Lung (tissue), 11 donors: ENCODE measurements at regions not wholly inside any gene's neighbourhood (a gene's known extent, or its start where the extent isn't known, plus 50 kb on each side); places are given as distances from the start of the nearest gene placed in this dataset.

Source experiments
- ATAC-seq: fragments of 200-7000 bp; cut with Tn5 transposase; one replicate; pipeline ENCODE4 v1.9.1; 2020; ENCODE audit warnings: moderate number of reproducible peaks; ENCODE audit not compliant: insufficient read depth, low FRiP score
- DNase-seq, 3 donors: peaks; one replicate each; pipeline ENCODE4 v3.0.0-alpha.2; 2013 to 2017
- H3K27ac ChIP-seq, 2 donors: one replicate each; pipeline ENCODE4 v1.5.1; 2013; ENCODE audit warnings: mild to moderate bottlenecking in 2 of 2, moderate library complexity in 2 of 2, control low read depth in 1 of 2, inconsistent platforms in 1 of 2, low read depth in 1 of 2, low read length in 1 of 2
- H3K27me3 ChIP-seq, 3 donors: one replicate each; pipeline ENCODE4 v1.5.1; 2013; ENCODE audit warnings: low read length in 2 of 3; ENCODE audit not compliant: control insufficient read depth in 3 of 3, insufficient read depth in 3 of 3
- H3K36me3 ChIP-seq, 4 donors: one replicate each; pipeline ENCODE4 v1.5.1; 2013; ENCODE audit warnings: low read length in 4 of 4, mild to moderate bottlenecking in 1 of 4, moderate library complexity in 1 of 4; ENCODE audit not compliant: control insufficient read depth in 4 of 4, insufficient read depth in 4 of 4
- H3K4me1 ChIP-seq, 5 donors: one replicate each; pipeline ENCODE4 v1.5.1; 2013; ENCODE audit warnings: low read length in 5 of 5, mild to moderate bottlenecking in 2 of 5, moderate library complexity in 1 of 5; ENCODE audit not compliant: control insufficient read depth in 5 of 5, insufficient read depth in 5 of 5
- H3K4me3 ChIP-seq: one replicate; pipeline ENCODE4 v1.5.1; 2013; ENCODE audit warnings: mild to moderate bottlenecking, control low read depth, moderate library complexity
- H3K9ac ChIP-seq, 2 donors: one replicate each; pipeline ENCODE4 v1.5.1; 2013; ENCODE audit warnings: low read length in 2 of 2, control low read depth in 1 of 2; ENCODE audit not compliant: insufficient read depth in 1 of 2
- H3K9me3 ChIP-seq, 4 donors: one replicate each; pipeline ENCODE4 v1.5.1; 2013; ENCODE audit warnings: low read length in 3 of 4, mild to moderate bottlenecking in 1 of 4, moderate library complexity in 1 of 4; ENCODE audit not compliant: control insufficient read depth in 4 of 4, insufficient read depth in 3 of 4
- CTCF ChIP-seq: IDR thresholded peaks from 2 replicates; pipeline ENCODE4 v1.5.1; 2012; ENCODE audit warnings: mild to moderate bottlenecking; ENCODE audit errors: control extremely low read depth, extremely low read depth
- WGBS, 2 donors: extraction: QIAGEN DNeasy Blood & Tissue Kit; methylation state at CpG; one replicate each; pipeline ENCODE4 v1.1.7; 2013; 5-methylcytosine and 5-hydroxymethylcytosine counted together
- donor health status: control.
- donor health status: control.
- donor health status: Bipolar disorder and iron deficiency.
- donor health status: healthy.
- donor health status: DM: yes; HTN: yes; CAD: no.

GRCh38 chr6:148648754-148649453 lies 97.9 kb upstream of the UST start:
- H3K4me1 ChIP-seq: no peaks in the 10 kb centered on the region
- ATAC-seq: no peak
- no peak overlapping the region for H3K9ac ChIP-seq
- H3K4me3 ChIP-seq: no peak overlapping the region
- H3K9me3 ChIP-seq: peaks cover 0 to 3% (median 0%) of the 10 kb centered on the region in 4 donors
- no peak for TF ChIP-seq CTCF
- no peaks in the 10 kb centered on the region for H3K36me3 ChIP-seq
- DNase-seq: no peak
- 21 to 43% methylated on average over 4 of the region's 4 CpGs for WGBS, 2 donors
- H3K27me3 ChIP-seq: no peaks in the 10 kb centered on the region
- no peak overlapping the region for H3K27ac ChIP-seq

DNA sequence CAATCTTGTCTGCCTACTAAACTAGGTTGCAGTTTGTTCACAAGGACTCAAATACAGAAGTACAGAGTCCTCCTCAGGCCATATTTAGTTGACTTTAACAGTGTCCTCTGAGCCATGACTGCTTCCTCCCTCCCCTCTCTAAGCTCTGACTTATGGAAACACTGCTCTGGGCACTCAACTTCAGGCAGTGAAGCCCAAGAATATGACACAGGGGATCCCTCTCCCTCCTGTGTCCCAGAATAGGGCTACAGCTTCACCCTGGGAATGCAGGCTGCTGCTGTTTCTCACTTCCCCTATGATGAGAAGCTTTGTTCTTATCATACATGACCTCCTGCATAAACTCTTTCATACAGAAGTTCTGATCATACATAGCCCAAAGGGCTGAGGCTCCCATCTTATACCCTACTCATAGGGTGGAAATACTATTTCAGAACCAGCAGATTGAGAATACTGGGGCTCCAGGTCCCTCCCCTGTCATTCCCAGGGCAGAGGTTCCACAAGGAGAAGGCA lies 97.3 kb upstream of the UST start:
- H3K4me3 ChIP-seq: no peak overlapping the region
- H3K9ac ChIP-seq: no peak overlapping the region
- H3K27ac ChIP-seq: no peak overlapping the region
- DNase-seq (no peak), ATAC-seq (no peak)
- no peaks in the 10 kb centered on the region for H3K27me3 ChIP-seq
- no peaks in the 10 kb centered on the region for H3K4me1 ChIP-seq
- H3K36me3 ChIP-seq: no peaks in the 10 kb centered on the region
- TF ChIP-seq CTCF: no peak
- H3K9me3 ChIP-seq: peaks cover 0 to 3% (median 1%) of the 10 kb centered on the region in 4 donors

DNA sequence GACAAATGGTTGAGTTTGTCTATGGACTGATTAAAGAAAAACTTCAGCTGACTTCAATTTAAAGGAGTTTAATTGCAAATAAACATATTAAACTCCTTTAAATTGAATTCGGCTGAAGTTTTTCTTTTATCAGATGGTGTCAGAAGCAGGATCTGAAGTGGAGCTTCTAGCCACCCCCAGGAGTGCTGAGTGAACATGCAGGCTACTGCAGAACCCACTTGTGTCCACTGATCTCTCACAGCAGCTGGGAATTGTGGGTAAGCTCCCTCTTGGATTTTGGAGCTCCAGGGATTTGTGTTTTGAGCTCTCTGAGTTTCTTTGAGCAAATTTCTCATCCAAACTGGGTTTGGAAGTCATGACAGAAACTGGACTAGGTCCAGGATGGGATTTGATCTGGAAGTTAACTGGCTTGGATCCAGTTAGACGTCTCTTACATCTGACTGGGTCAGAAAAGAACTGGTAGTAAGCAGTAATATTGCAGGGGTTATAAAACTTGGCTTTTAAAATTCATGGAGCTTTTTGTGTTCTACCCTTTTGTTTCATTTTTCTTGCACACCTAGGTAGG lies 95.8 kb upstream of the UST start:
- 61 to 87% methylated on average over 2 of the region's 2 CpGs for WGBS, 2 donors
- H3K9me3 ChIP-seq: peaks cover 0 to 3% (median 1%) of the 10 kb centered on the region in 4 donors
- H3K27me3 ChIP-seq: no peaks in the 10 kb centered on the region
- H3K4me3 ChIP-seq: no peak overlapping the region
- ATAC-seq (no peak), DNase-seq (peak in 1 of 3 donors; percentile 56)
- H3K4me1 ChIP-seq: no peaks in the 10 kb centered on the region
- no peak overlapping the region for H3K9ac ChIP-seq
- no peak overlapping the region for H3K27ac ChIP-seq
- H3K36me3 ChIP-seq: no peaks in the 10 kb centered on the region
- TF ChIP-seq CTCF: no peak
